SK-N-SH treated with all-trans-retinoic acid at 6 μM for 48 hours (cell line): ENCODE measurements at regions not wholly inside any gene's neighbourhood (a gene's known extent, or its start where the extent isn't known, plus 50 kb on each side); places are given as distances from the start of the nearest gene placed in this dataset.

Experiments
- ATAC-seq: fragments of 200-7000 bp; cut with Tn5 transposase; 3 replicates; pipeline ENCODE4 v1.9.1; 2020; ENCODE audit warnings: mild to moderate bottlenecking, moderate library complexity
- BACH2 ChIP-seq: fragments of 250-450 bp; sonication (Bioruptor Pico); IDR thresholded peaks from 2 replicates; pipeline ENCODE4 v1.9.0; 2021; ENCODE audit warnings: mild to moderate bottlenecking, borderline replicate concordance
- CSDC2 ChIP-seq: fragments of 250-450 bp; sonication (Bioruptor Pico); IDR thresholded peaks from 2 replicates; pipeline ENCODE4 v1.5.0; 2020; ENCODE audit warnings: mild to moderate bottlenecking, moderate library complexity
- OSR1 ChIP-seq: fragments of 250-450 bp; sonication (Bioruptor Pico); IDR thresholded peaks from 2 replicates; pipeline ENCODE4 v1.8.0; 2022; ENCODE audit warnings: moderate library complexity, mild to moderate bottlenecking, inconsistent platforms
- TOX ChIP-seq: fragments of 250-450 bp; sonication (Bioruptor Pico); IDR thresholded peaks from 2 replicates; pipeline ENCODE4 v1.8.0; 2021; ENCODE audit warnings: mild to moderate bottlenecking, moderate library complexity, borderline replicate concordance
- ZFP30 ChIP-seq: fragments of 450-650 bp; formaldehyde crosslinking; IDR thresholded peaks from 2 replicates; pipeline ENCODE4 v1.5.0; 2022; ENCODE audit warnings: mild to moderate bottlenecking, moderate library complexity
- ZNF70 ChIP-seq: fragments of 450-650 bp; formaldehyde crosslinking; IDR thresholded peaks from 2 replicates; pipeline ENCODE4 v1.5.0; 2020; ENCODE audit warnings: mild to moderate bottlenecking, moderate library complexity
- ZNF8 ChIP-seq: fragments of 450-650 bp; formaldehyde crosslinking; IDR thresholded peaks from 2 replicates; pipeline ENCODE4 v1.5.0; 2020; ENCODE audit warnings: mild to moderate bottlenecking, moderate library complexity
- TF ChIP-seq, protein P1 (sequence below): fragments of 250-450 bp; sonication (Bioruptor Pico); IDR thresholded peaks from 2 replicates; pipeline ENCODE4 v1.8.0; 2020; ENCODE audit warnings: mild to moderate bottlenecking, moderate library complexity, borderline replicate concordance
- TF ChIP-seq, protein P2 (sequence below): fragments of 250-450 bp; sonication (Bioruptor Pico); IDR thresholded peaks from 2 replicates; pipeline ENCODE4 v1.5.1; 2021; ENCODE audit warnings: mild to moderate bottlenecking, moderate library complexity
- TF ChIP-seq, protein P3 (sequence below): fragments of 250-450 bp; sonication (Bioruptor Pico); IDR thresholded peaks from 2 replicates; pipeline ENCODE4 v1.5.0; 2020; ENCODE audit warnings: mild to moderate bottlenecking, moderate library complexity
- TF ChIP-seq, protein P4 (sequence below): fragments of 250-450 bp; sonication (Bioruptor Pico); IDR thresholded peaks from 2 replicates; pipeline ENCODE4 v1.8.0; 2021; ENCODE audit warnings: low read depth, mild to moderate bottlenecking, moderate library complexity, borderline replicate concordance

DNA sequence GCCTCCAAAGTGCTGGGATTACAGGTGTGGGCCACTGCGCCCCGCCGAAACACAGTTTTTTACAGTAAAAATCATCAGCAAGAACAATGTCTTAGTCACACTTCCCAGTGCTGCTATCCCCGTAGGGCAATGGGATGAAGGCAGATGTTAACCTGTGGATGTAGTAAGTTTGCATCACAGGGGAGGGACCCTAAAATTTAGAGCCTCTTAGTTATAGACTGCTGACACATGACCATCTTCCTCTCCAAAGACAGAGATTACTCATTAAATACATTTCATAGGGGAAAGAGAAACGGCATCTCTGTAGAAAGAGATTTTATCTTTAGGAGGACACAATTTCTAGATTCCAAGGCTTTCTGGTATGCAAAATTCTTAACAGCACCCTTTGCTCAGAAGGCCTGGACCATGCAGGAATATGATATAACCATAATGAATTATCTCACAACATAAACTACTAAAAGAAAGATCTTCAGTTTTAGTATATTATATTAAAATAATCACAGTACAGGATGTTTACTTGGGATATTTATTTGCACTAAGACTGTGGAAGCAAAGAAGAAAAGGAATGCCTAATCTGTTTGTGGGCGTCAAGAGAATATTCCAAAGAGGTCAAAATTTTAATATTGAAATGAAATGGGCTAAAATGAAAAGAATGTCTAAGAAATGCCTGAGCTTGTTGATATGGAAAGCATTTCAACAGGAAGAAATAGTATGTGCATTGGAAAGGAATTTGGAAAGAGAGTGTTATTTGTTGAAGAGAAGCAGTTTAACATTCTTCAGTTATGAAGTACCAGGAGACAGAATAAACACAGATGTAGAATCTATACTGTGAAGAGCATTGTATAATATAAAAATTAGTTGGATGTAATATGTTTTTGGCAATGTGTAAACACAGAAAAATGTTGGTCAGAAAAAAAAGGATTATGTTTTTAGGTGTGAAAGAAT, 1228.3 kb upstream of the CHAC2 start (continued):
- TF ChIP-seq, protein P1, sequence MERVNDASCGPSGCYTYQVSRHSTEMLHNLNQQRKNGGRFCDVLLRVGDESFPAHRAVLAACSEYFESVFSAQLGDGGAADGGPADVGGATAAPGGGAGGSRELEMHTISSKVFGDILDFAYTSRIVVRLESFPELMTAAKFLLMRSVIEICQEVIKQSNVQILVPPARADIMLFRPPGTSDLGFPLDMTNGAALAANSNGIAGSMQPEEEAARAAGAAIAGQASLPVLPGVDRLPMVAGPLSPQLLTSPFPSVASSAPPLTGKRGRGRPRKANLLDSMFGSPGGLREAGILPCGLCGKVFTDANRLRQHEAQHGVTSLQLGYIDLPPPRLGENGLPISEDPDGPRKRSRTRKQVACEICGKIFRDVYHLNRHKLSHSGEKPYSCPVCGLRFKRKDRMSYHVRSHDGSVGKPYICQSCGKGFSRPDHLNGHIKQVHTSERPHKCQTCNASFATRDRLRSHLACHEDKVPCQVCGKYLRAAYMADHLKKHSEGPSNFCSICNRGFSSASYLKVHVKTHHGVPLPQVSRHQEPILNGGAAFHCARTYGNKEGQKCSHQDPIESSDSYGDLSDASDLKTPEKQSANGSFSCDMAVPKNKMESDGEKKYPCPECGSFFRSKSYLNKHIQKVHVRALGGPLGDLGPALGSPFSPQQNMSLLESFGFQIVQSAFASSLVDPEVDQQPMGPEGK (CRISPR knock-in tag) = no peak
- TF ChIP-seq, protein P2, sequence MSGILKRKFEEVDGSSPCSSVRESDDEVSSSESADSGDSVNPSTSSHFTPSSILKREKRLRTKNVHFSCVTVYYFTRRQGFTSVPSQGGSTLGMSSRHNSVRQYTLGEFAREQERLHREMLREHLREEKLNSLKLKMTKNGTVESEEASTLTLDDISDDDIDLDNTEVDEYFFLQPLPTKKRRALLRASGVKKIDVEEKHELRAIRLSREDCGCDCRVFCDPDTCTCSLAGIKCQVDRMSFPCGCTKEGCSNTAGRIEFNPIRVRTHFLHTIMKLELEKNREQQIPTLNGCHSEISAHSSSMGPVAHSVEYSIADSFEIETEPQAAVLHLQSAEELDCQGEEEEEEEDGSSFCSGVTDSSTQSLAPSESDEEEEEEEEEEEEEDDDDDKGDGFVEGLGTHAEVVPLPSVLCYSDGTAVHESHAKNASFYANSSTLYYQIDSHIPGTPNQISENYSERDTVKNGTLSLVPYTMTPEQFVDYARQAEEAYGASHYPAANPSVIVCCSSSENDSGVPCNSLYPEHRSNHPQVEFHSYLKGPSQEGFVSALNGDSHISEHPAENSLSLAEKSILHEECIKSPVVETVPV = no peak
- no peak for TF ChIP-seq TOX (CRISPR knock-in tag)
- TF ChIP-seq OSR1 (CRISPR knock-in tag) = no peak
- no peak for TF ChIP-seq CSDC2 (CRISPR knock-in tag)
- TF ChIP-seq, protein P3, sequence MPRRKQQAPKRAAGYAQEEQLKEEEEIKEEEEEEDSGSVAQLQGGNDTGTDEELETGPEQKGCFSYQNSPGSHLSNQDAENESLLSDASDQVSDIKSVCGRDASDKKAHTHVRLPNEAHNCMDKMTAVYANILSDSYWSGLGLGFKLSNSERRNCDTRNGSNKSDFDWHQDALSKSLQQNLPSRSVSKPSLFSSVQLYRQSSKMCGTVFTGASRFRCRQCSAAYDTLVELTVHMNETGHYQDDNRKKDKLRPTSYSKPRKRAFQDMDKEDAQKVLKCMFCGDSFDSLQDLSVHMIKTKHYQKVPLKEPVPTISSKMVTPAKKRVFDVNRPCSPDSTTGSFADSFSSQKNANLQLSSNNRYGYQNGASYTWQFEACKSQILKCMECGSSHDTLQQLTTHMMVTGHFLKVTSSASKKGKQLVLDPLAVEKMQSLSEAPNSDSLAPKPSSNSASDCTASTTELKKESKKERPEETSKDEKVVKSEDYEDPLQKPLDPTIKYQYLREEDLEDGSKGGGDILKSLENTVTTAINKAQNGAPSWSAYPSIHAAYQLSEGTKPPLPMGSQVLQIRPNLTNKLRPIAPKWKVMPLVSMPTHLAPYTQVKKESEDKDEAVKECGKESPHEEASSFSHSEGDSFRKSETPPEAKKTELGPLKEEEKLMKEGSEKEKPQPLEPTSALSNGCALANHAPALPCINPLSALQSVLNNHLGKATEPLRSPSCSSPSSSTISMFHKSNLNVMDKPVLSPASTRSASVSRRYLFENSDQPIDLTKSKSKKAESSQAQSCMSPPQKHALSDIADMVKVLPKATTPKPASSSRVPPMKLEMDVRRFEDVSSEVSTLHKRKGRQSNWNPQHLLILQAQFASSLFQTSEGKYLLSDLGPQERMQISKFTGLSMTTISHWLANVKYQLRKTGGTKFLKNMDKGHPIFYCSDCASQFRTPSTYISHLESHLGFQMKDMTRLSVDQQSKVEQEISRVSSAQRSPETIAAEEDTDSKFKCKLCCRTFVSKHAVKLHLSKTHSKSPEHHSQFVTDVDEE = no peak
- no peak for TF ChIP-seq BACH2
- TF ChIP-seq, all 23 proteins: peak for 0

DNA sequence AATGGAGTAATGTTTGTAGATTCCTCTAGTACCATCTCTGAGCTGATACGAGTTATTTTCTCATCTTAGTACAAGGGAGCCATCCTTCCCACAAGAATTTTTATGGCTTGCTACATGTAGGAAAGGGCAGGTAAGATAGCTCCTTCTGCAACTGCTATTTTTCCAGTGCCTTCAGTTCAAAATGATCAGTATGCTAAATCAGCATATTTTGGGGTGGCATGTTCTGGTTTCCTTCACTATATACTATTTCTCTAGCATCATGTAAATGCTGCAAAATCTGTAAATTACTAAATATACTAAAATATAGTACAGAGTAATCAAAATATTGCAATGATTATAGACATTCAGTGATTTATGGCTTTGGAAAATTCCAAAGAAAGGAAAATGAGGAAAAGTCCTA, 1230.0 kb upstream of the CHAC2 start:
- no peak for ATAC-seq

DNA sequence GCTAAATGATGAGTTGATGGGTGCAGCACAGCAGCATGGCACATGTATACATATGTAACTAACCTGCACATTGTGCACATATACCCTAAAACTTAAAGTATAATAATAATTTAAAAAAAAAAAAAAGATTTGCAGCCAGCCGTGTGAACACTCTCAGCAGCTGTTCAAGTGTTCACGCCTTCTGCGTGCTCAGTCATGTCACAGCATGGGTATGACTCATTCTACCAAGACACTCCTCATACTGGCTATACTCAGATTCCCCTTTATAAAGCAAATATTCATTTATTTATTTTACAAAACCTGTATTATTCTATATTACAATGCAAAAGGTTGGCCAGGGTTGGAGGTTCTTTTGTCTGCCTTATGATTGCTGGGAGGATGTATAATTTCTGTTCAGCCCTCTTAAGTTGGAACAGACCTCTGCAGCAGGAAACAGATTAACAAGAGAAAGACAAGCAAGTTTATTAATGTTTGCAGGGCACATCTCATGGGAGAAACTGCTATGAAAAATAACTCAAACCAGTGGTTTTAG, 1230.6 kb upstream of the CHAC2 start:
- no peak for ATAC-seq

More for the DNA sequence above, 1230.0 kb upstream of the CHAC2 start:
- no peak for TF ChIP-seq BACH2
- TF ChIP-seq, protein P1 (CRISPR knock-in tag) = no peak
- no peak for TF ChIP-seq ZFP30
- no peak for TF ChIP-seq TOX (CRISPR knock-in tag)
- TF ChIP-seq, protein P2 = no peak
- TF ChIP-seq CSDC2 (CRISPR knock-in tag) = no peak
- no peak for TF ChIP-seq ZNF70 (CRISPR knock-in tag)
- TF ChIP-seq ZNF8 (CRISPR knock-in tag) = no peak
- TF ChIP-seq, protein P4, sequence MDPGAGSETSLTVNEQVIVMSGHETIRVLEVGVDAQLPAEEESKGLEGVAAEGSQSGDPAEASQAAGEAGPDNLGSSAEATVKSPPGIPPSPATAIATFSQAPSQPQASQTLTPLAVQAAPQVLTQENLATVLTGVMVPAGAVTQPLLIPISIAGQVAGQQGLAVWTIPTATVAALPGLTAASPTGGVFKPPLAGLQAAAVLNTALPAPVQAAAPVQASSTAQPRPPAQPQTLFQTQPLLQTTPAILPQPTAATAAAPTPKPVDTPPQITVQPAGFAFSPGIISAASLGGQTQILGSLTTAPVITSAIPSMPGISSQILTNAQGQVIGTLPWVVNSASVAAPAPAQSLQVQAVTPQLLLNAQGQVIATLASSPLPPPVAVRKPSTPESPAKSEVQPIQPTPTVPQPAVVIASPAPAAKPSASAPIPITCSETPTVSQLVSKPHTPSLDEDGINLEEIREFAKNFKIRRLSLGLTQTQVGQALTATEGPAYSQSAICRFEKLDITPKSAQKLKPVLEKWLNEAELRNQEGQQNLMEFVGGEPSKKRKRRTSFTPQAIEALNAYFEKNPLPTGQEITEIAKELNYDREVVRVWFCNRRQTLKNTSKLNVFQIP (CRISPR knock-in tag) = no peak

More for the DNA sequence above, 1230.6 kb upstream of the CHAC2 start:
- TF ChIP-seq OSR1 (CRISPR knock-in tag) = no peak
- TF ChIP-seq, protein P1 (CRISPR knock-in tag) = no peak
- TF ChIP-seq, all 23 proteins: peak for 0
